Neuron (in vitro differentiated cells): ENCODE measurements at regions not wholly inside any gene's neighbourhood (a gene's known extent, or its start where the extent isn't known, plus 50 kb on each side); places are given as distances from the start of the nearest gene placed in this dataset.
"Not testable (repeated sequence)": the region's sequence is repeated elsewhere in the genome, so short reads cannot be mapped to it uniquely, and the experiment has no call there.

Experiments used
- H2AFZ ChIP-seq: one replicate; pipeline ENCODE4 v1.6.1; 2013; ENCODE audit warnings: low read depth, mild to moderate bottlenecking, inconsistent platforms, low read length, moderate library complexity
- H3K27me3 ChIP-seq: one replicate; pipeline ENCODE4 v1.6.1; 2013; ENCODE audit warnings: low read length; ENCODE audit not compliant: insufficient read depth
- H3K36me3 ChIP-seq: one replicate; pipeline ENCODE4 v1.6.1; 2013; ENCODE audit warnings: low read length; ENCODE audit not compliant: insufficient read depth
- H3K4me1 ChIP-seq: one replicate; pipeline ENCODE4 v1.6.1; 2013; ENCODE audit warnings: low read length; ENCODE audit not compliant: insufficient read depth
- H3K4me3 ChIP-seq: 2 replicates; pipeline ENCODE4 v1.5.1; 2013; ENCODE audit warnings: mild to moderate bottlenecking, low read length, moderate library complexity
- H3K9me3 ChIP-seq: one replicate; pipeline ENCODE4 v1.6.1; 2013; ENCODE audit warnings: low read length

DNA sequence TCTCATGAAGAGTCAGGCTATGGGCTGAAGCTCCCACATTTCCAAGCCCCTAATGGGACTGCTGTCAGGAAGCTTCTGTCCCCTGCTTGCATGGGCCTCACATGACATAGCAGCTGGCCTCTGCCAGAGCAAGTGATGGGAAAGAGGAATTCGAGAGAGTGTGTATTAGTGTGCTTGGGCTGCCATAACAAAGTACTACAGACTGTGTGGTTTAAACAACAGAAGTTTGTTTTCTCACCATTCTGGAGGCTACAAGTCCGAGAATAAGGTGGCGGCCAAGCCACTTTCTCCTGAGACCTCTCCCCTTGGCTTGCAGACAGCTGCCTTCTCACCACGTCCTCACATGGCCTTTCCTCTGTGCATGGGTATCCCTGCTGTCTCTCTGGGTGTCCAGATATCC is 274.4 kb downstream of the NUAK1 start:
- peaks cover 7% of the 10 kb centered on the region for H3K4me1 ChIP-seq
- no peaks in the 10 kb centered on the region for H3K27me3 ChIP-seq
- H3K36me3 ChIP-seq = no peaks in the 10 kb centered on the region
- H3K4me3 ChIP-seq = no peak overlapping the region
- H2AFZ ChIP-seq = no peak overlapping the region
- H3K9me3 ChIP-seq = peaks cover 7% of the 10 kb centered on the region

DNA sequence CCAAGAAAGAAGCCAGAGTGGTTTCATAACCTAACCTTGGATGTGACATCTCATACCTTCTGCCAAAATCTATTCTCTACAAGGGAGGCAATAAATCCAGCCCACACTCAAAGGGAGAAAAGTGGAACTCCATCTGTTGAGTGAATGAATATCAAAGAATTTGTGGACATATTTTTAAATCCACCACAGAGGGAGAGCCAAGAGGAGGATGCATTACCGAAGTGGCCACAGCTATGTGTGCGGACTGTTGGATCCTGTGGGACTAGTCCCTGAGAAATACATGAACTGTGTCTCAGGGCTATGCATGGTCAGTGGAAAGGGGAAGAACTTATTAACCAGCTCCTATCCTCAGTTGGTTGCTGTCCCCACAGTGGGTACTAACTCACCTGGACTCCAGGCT is 273.9 kb downstream of the NUAK1 start:
- peaks cover 7% of the 10 kb centered on the region for H3K4me1 ChIP-seq
- no peak overlapping the region for H3K4me3 ChIP-seq
- no peak overlapping the region for H2AFZ ChIP-seq
- no peaks in the 10 kb centered on the region for H3K36me3 ChIP-seq
- peaks cover 7% of the 10 kb centered on the region for H3K9me3 ChIP-seq
- no peaks in the 10 kb centered on the region for H3K27me3 ChIP-seq

DNA sequence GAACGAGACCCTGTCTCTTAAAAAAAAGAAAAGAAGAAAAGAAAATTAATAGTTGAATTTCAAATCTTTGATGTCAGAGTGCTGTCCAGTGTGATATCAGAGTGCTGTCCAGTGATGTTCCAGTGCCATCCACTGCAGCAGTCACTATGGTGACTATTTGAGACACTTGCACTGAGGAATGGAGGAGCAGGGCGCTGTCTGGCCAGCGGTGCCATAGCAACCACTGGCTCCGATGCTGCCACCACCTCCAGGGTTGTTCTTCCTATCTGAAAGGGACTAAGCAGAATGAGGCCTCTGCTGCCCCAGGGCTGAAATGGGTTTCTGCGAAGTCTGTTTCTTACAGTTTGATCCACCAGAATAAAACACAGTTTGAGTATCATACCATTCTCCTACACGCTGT is 272.9 kb downstream of the NUAK1 start:
- Histone ChIP-seq H3K9me3 (peaks cover 7% of the 10 kb centered on the region), H3K36me3 (no peaks in the 10 kb centered on the region), H3K4me3 (no peak overlapping the region), H3K27me3 (no peaks in the 10 kb centered on the region), H3K4me1 (peaks cover 7% of the 10 kb centered on the region), H2AFZ (no peak overlapping the region)

DNA sequence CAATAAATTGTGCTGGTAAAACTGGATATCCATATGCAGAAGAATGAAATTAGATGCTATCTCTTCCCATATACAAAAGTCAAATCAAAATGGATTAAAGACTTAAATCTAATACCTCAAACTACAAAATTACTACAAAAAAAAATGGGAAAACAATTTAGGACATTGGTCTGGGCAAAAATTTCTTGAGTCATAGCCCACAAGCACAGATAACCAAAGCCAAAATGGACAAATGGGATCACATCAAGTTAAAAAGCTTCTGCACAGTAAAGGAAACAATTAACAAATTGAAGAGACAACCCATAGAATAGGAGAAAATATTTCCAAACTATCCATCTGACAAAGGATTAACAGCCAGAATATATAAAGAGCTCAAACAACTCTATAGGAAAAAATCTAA is 264.6 kb downstream of the NUAK1 start:
- H3K4me1 ChIP-seq = peaks cover 9% of the 10 kb centered on the region
- no peaks in the 10 kb centered on the region for H3K27me3 ChIP-seq
- peaks cover 1% of the 10 kb centered on the region for H3K9me3 ChIP-seq
- H3K36me3 ChIP-seq = no peaks in the 10 kb centered on the region
- H3K4me3 ChIP-seq = no peak overlapping the region
- no peak overlapping the region for H2AFZ ChIP-seq

DNA sequence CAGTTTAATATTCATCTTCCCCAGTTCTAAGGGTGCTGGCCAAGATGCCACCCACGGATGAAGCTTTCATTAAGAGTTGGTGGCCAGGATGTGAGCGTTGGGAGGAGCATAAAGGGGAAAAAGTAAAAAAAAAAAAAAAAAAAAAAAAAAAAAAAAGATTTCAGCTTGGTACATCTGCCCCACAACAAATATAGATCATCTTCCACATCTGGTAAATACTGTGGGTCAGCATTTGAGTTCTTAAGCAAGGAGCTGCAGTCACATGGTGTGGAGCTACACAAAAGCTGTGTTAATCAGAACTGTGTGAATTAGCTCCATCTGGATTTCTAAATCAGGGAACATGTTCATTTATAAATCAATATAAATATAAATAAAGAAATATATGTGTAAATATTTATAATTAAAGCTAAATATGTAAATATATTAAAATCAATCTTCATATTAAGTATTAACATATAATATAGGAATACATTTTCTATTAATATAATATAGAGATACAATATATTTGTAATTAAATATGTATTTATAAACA is 262.3 kb downstream of the NUAK1 start:
- no peak overlapping the region for H3K4me3 ChIP-seq
- H3K4me1 ChIP-seq = peaks cover 21% of the 10 kb centered on the region
- no peak overlapping the region for H2AFZ ChIP-seq
- no peaks in the 10 kb centered on the region for H3K27me3 ChIP-seq
- H3K36me3 ChIP-seq = no peaks in the 10 kb centered on the region
- peaks cover 4% of the 10 kb centered on the region for H3K9me3 ChIP-seq

DNA sequence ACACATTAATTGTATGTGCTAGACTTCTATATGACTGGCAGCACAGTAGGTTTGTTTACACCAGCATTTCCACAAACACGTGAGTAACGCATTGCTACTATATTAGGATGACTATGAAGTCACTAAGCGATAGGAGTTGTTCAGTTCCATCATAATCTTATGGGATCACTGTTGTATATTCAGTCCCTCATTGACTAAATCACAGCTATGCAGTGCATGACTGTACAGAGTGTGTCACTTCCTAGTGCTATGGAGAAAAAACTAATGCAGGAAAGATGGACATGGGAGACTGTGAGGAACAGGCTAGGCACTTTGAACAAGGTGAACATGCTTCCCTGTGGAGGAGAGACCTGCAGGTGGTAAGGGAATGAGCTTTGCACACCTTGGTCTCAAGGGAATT is 259.8 kb downstream of the NUAK1 start:
- Histone ChIP-seq H3K4me3 (no peak overlapping the region), H3K36me3 (no peaks in the 10 kb centered on the region), H3K9me3 (peaks cover 4% of the 10 kb centered on the region), H3K4me1 (peaks cover 37% of the 10 kb centered on the region), H2AFZ (no peak overlapping the region), H3K27me3 (no peaks in the 10 kb centered on the region)

DNA sequence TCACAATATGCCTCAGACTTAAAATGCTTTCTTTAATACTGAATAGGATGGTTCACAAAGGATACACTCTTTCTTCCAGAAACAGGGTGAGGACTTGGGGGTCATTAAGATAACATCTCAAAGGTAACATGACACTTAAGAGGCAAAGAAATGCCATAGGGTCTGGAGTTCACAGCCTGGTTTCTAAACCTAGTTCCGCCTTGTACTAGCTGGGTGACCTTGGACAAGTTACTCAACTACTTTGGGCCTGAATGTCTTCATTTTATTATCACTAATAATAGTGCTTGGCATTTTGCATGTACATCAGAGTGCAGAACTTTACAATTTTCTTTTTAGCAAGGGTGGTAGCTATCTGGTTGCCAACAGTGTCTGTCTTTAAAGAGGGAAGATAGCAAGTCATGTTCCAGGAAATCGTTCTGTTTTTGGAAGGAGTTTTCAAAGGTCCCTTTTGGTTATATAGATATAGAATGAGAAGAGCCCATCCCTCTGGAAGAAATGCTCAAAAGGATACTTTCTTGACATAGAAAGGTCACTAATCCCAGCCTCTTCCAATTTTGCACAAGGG is 257.8 kb downstream of the NUAK1 start:
- H3K4me3 ChIP-seq = no peak overlapping the region
- H3K4me1 ChIP-seq = peaks cover 35% of the 10 kb centered on the region
- H3K27me3 ChIP-seq = no peaks in the 10 kb centered on the region
- no peaks in the 10 kb centered on the region for H3K36me3 ChIP-seq
- H3K9me3 ChIP-seq = peaks cover 6% of the 10 kb centered on the region
- no peak overlapping the region for H2AFZ ChIP-seq

DNA sequence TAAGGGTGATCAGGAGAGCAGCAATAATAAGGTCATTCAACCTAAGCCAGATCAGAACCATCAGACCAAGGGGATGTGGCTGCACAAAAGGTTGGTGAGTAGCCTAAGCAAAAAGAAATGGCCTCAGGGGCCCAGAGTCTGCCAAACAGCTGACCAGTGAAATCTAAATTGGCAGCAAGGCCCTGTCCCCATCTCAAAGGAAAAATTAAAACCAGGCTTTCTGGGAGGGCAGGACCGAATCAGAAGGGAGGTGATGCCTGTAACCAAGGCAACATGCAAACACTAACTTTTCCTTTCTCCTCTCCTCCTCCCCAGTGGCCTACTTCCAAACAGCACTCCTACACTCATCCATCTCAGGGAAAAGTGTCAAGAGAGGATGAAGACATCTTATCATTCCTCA is 256.4 kb downstream of the NUAK1 start:
- Histone ChIP-seq H3K4me1 (peaks cover 32% of the 10 kb centered on the region), H3K27me3 (no peaks in the 10 kb centered on the region), H3K9me3 (peaks cover 6% of the 10 kb centered on the region), H3K36me3 (no peaks in the 10 kb centered on the region), H2AFZ (no peak overlapping the region), H3K4me3 (no peak overlapping the region)

GRCh38 chr12:105887131-105887530 is 251.6 kb downstream of the NUAK1 start:
- Histone ChIP-seq H3K27me3 (no peaks in the 10 kb centered on the region), H3K9me3 (peaks cover 2% of the 10 kb centered on the region), H2AFZ (no peak overlapping the region)

GRCh38 chr12:105888696-105889095 is 250.1 kb downstream of the NUAK1 start:
- H3K9me3 ChIP-seq = peaks cover 2% of the 10 kb centered on the region
- no peak overlapping the region for H2AFZ ChIP-seq
- H3K36me3 ChIP-seq = no peaks in the 10 kb centered on the region
- no peaks in the 10 kb centered on the region for H3K27me3 ChIP-seq
- H3K4me3 ChIP-seq = no peak overlapping the region
- H3K4me1 ChIP-seq = peaks cover 26% of the 10 kb centered on the region

More at GRCh38 chr12:105887131-105887530, 251.6 kb downstream of the NUAK1 start:
- Histone ChIP-seq H3K4me3 (no peak overlapping the region), H3K36me3 (no peaks in the 10 kb centered on the region), H3K4me1 (peaks cover 35% of the 10 kb centered on the region)

DNA sequence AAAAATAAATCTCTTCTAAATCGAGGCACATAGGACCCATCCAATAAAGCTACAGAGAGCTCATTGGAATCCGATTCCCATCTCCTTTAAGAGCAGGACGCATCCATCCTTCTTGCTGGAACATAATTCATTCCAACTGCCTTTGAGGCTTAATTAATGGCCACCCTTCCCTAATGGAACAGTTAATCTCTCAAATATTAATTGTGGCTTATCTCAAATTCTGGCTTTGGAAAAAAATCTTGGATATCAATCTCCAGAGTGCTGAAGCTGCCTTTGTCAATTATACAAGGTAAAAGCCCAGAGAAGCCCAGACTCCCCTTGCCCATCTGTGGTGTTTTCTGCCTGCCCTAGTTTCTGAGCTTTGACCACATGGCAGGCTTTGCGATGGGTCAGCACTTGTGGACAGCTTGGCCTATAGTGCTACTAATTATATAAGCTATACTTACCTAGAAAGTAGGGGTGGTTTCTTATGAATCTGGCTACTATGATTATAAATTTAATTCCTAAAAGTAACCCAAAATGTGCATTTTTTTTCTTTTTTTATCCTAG is 246.3 kb downstream of the NUAK1 start:
- Histone ChIP-seq H3K4me3 (no peak overlapping the region), H2AFZ (no peak overlapping the region), H3K4me1 (peaks cover 22% of the 10 kb centered on the region), H3K9me3 (no peaks in the 10 kb centered on the region), H3K27me3 (no peaks in the 10 kb centered on the region), H3K36me3 (no peaks in the 10 kb centered on the region)

GRCh38 chr12:105895197-105895832 is 243.4 kb downstream of the NUAK1 start:
- H3K4me1 ChIP-seq, H2AFZ ChIP-seq, H3K27me3 ChIP-seq, H3K9me3 ChIP-seq, H3K4me3 ChIP-seq, H3K36me3 ChIP-seq: not testable (repeated sequence)

- Histone ChIP-seq H3K36me3 (no peaks in the 10 kb centered on the region), H3K4me1 (no peaks in the 10 kb centered on the region), H3K4me3 (no peak overlapping the region)
Observed at GRCh38 chr12:105897311-105897725, 241.4 kb downstream of the NUAK1 start.

More at GRCh38 chr12:105897311-105897725, 241.4 kb downstream of the NUAK1 start:
- no peaks in the 10 kb centered on the region for H3K9me3 ChIP-seq
- H2AFZ ChIP-seq = no peak overlapping the region
- no peaks in the 10 kb centered on the region for H3K27me3 ChIP-seq
